ENCODE measurements at regions not wholly inside any gene's neighbourhood (a gene's known extent, or its start where the extent isn't known, plus 50 kb on each side); places are given as distances from the start of the nearest gene placed in this dataset.
"Not testable (repeated sequence)": the region's sequence is repeated elsewhere in the genome, so short reads cannot be mapped to it uniquely, and the experiment has no call there.

- DNase-seq (ENCODE audit: low read depth), result no peak
- no peak overlapping the region for H3K4me3 ChIP-seq (ENCODE audit: control insufficient read depth, low read depth, low read length)
- TF ChIP-seq CTCF (conservative IDR thresholded peaks at IDR 0.05; ENCODE audit: control insufficient read depth, insufficient read depth, low read depth, low read length), result no peak
Observed at GRCh38 chr21:16457498-16457897, 727.7 kb downstream of the USP25 start.

GRCh38 chr21:16460936-16461335, 731.2 kb downstream of the USP25 start:
- no peak for TF ChIP-seq CTCF (conservative IDR thresholded peaks at IDR 0.05; ENCODE audit: control insufficient read depth, insufficient read depth, low read depth, low read length)
- no peak overlapping the region for H3K4me3 ChIP-seq (ENCODE audit: control insufficient read depth, low read depth, low read length)
- no peak for DNase-seq (ENCODE audit: low read depth)

GRCh38 chr21:16464211-16464889, 734.6 kb downstream of the USP25 start:
- not testable (repeated sequence) for H3K4me3 ChIP-seq (ENCODE audit: control insufficient read depth, low read depth, low read length)

GRCh38 chr21:16468184-16468583, 738.4 kb downstream of the USP25 start:
- DNase-seq (ENCODE audit: low read depth), result peak; percentile 28
- H3K4me3 ChIP-seq (ENCODE audit: control insufficient read depth, low read depth, low read length), result no peak overlapping the region
- no peak for TF ChIP-seq CTCF (conservative IDR thresholded peaks at IDR 0.05; ENCODE audit: control insufficient read depth, insufficient read depth, low read depth, low read length)

More at GRCh38 chr21:16464211-16464889, 734.6 kb downstream of the USP25 start:
- peak; percentile 85 for DNase-seq (ENCODE audit: low read depth)

GRCh38 chr21:16473988-16474387, 744.2 kb downstream of the USP25 start:
- TF ChIP-seq CTCF (conservative IDR thresholded peaks at IDR 0.05; ENCODE audit: control insufficient read depth, insufficient read depth, low read depth, low read length), result no peak
- H3K4me3 ChIP-seq (ENCODE audit: control insufficient read depth, low read depth, low read length), result no peak overlapping the region
- DNase-seq (ENCODE audit: low read depth), result peak; percentile 34

GRCh38 chr21:16476056-16476825, 746.5 kb downstream of the USP25 start:
- DNase-seq (ENCODE audit: low read depth), result peak; percentile 62
- no peak for TF ChIP-seq CTCF (conservative IDR thresholded peaks at IDR 0.05; ENCODE audit: control insufficient read depth, insufficient read depth, low read depth, low read length)
- no peak overlapping the region for H3K4me3 ChIP-seq (ENCODE audit: control insufficient read depth, low read depth, low read length)

- DNase-seq (ENCODE audit: low read depth), result no peak
- no peak overlapping the region for H3K4me3 ChIP-seq (ENCODE audit: control insufficient read depth, low read depth, low read length)
- TF ChIP-seq CTCF (conservative IDR thresholded peaks at IDR 0.05; ENCODE audit: control insufficient read depth, insufficient read depth, low read depth, low read length), result no peak
Observed at GRCh38 chr21:16488042-16488441, 758.3 kb downstream of the USP25 start.

Data from fibroblast of mammary gland (primary cell).